Panc1 (cell line): ENCODE measurements at regions not wholly inside any gene's neighbourhood (a gene's known extent, or its start where the extent isn't known, plus 50 kb on each side); places are given as distances from the start of the nearest gene placed in this dataset.

Experiments used
- POLR2AphosphoS5 ChIP-seq: IDR thresholded peaks from 2 replicates; pipeline ENCODE4 v1.6.1; 2012; ENCODE audit warnings: mild to moderate bottlenecking, low read depth, low read length, moderate library complexity
- SIN3A ChIP-seq: IDR thresholded peaks from 2 replicates; pipeline ENCODE4 v1.6.1; 2012; ENCODE audit warnings: low read depth, mild to moderate bottlenecking, low read length, moderate library complexity, borderline replicate concordance; ENCODE audit not compliant: insufficient read depth
- TF ChIP-seq, protein P1 (sequence below): fragments of 450-650 bp; IDR thresholded peaks from 2 replicates; pipeline ENCODE4 v1.5.1; 2017; ENCODE audit warnings: mild to moderate bottlenecking
- TF ChIP-seq, protein P2 (sequence below), 2 experiments: IDR thresholded peaks; 2 replicates each; pipeline ENCODE4 v1.6.1; 2011 to 2012; ENCODE audit warnings: low read depth in 2 of 2, control low read depth in 1 of 2, low read length in 1 of 2, mild to moderate bottlenecking in 1 of 2, moderate library complexity in 1 of 2; ENCODE audit not compliant: insufficient read depth in 1 of 2

DNA sequence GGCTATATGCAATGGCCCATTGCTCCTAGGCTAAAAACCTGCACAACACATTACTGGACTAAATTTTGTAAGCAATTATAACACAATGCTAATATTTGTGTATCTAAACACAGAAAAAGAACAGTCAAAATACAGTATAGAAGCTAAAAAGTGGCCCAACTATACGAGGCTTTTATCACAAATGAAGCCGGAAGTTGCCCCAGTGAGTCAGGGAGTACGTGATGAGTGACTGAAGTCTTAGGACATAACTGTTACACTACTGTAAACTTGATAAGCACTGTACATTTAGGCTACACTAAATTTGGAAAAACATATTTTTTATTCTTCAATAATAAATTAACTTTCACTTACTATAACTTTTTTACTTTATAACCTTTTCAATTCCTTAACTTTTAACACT lies 105.2 kb upstream of the PRR16 start:
- TF ChIP-seq, protein P1, sequence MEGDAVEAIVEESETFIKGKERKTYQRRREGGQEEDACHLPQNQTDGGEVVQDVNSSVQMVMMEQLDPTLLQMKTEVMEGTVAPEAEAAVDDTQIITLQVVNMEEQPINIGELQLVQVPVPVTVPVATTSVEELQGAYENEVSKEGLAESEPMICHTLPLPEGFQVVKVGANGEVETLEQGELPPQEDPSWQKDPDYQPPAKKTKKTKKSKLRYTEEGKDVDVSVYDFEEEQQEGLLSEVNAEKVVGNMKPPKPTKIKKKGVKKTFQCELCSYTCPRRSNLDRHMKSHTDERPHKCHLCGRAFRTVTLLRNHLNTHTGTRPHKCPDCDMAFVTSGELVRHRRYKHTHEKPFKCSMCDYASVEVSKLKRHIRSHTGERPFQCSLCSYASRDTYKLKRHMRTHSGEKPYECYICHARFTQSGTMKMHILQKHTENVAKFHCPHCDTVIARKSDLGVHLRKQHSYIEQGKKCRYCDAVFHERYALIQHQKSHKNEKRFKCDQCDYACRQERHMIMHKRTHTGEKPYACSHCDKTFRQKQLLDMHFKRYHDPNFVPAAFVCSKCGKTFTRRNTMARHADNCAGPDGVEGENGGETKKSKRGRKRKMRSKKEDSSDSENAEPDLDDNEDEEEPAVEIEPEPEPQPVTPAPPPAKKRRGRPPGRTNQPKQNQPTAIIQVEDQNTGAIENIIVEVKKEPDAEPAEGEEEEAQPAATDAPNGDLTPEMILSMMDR: no peak
- TF ChIP-seq, protein P2, sequence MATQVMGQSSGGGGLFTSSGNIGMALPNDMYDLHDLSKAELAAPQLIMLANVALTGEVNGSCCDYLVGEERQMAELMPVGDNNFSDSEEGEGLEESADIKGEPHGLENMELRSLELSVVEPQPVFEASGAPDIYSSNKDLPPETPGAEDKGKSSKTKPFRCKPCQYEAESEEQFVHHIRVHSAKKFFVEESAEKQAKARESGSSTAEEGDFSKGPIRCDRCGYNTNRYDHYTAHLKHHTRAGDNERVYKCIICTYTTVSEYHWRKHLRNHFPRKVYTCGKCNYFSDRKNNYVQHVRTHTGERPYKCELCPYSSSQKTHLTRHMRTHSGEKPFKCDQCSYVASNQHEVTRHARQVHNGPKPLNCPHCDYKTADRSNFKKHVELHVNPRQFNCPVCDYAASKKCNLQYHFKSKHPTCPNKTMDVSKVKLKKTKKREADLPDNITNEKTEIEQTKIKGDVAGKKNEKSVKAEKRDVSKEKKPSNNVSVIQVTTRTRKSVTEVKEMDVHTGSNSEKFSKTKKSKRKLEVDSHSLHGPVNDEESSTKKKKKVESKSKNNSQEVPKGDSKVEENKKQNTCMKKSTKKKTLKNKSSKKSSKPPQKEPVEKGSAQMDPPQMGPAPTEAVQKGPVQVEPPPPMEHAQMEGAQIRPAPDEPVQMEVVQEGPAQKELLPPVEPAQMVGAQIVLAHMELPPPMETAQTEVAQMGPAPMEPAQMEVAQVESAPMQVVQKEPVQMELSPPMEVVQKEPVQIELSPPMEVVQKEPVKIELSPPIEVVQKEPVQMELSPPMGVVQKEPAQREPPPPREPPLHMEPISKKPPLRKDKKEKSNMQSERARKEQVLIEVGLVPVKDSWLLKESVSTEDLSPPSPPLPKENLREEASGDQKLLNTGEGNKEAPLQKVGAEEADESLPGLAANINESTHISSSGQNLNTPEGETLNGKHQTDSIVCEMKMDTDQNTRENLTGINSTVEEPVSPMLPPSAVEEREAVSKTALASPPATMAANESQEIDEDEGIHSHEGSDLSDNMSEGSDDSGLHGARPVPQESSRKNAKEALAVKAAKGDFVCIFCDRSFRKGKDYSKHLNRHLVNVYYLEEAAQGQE (IDR thresholded peaks at IDR 0.05; ENCODE audit: insufficient read depth in 1 of 2, low read depth in 2 of 2, low read length in 1 of 2): no peak
- TF ChIP-seq POLR2AphosphoS5: no peak
- no peak for TF ChIP-seq SIN3A
